ENCODE measurements at regions not wholly inside any gene's neighbourhood (a gene's known extent, or its start where the extent isn't known, plus 50 kb on each side); places are given as distances from the start of the nearest gene placed in this dataset.

DNA sequence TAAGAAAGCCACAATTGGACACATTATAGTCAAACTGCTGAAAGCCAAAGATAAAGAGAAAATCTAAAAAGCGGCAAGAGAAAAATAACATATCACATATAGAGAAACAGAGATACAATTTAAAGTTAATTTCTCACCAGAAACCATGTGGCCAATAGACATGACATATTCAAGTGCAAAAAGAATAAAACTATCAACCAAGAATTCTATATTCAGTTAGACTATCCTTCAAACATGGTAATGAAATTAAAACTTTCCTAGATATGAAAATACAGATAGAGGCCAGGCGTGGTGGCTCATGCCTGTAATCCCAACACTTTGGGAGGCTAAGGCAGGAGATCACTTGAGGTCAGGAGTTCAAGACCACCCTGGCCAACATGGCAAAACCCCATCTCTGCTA lies 129.1 kb upstream of the RNF32 start:
- TF ChIP-seq CREM (IDR thresholded peaks at IDR 0.05) (no peak), CREM (CRISPR knock-in tag; IDR thresholded peaks at IDR 0.05) (no peak), NCOA2 (CRISPR knock-in tag; IDR thresholded peaks at IDR 0.05) (no peak), MTA1 (CRISPR knock-in tag; IDR thresholded peaks at IDR 0.05; ENCODE audit: borderline replicate concordance) (no peak)
- TF ChIP-seq, protein P1, sequence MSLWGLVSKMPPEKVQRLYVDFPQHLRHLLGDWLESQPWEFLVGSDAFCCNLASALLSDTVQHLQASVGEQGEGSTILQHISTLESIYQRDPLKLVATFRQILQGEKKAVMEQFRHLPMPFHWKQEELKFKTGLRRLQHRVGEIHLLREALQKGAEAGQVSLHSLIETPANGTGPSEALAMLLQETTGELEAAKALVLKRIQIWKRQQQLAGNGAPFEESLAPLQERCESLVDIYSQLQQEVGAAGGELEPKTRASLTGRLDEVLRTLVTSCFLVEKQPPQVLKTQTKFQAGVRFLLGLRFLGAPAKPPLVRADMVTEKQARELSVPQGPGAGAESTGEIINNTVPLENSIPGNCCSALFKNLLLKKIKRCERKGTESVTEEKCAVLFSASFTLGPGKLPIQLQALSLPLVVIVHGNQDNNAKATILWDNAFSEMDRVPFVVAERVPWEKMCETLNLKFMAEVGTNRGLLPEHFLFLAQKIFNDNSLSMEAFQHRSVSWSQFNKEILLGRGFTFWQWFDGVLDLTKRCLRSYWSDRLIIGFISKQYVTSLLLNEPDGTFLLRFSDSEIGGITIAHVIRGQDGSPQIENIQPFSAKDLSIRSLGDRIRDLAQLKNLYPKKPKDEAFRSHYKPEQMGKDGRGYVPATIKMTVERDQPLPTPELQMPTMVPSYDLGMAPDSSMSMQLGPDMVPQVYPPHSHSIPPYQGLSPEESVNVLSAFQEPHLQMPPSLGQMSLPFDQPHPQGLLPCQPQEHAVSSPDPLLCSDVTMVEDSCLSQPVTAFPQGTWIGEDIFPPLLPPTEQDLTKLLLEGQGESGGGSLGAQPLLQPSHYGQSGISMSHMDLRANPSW (CRISPR knock-in tag; IDR thresholded peaks at IDR 0.05; ENCODE audit: borderline replicate concordance), result no peak
- TF ChIP-seq, protein P2, sequence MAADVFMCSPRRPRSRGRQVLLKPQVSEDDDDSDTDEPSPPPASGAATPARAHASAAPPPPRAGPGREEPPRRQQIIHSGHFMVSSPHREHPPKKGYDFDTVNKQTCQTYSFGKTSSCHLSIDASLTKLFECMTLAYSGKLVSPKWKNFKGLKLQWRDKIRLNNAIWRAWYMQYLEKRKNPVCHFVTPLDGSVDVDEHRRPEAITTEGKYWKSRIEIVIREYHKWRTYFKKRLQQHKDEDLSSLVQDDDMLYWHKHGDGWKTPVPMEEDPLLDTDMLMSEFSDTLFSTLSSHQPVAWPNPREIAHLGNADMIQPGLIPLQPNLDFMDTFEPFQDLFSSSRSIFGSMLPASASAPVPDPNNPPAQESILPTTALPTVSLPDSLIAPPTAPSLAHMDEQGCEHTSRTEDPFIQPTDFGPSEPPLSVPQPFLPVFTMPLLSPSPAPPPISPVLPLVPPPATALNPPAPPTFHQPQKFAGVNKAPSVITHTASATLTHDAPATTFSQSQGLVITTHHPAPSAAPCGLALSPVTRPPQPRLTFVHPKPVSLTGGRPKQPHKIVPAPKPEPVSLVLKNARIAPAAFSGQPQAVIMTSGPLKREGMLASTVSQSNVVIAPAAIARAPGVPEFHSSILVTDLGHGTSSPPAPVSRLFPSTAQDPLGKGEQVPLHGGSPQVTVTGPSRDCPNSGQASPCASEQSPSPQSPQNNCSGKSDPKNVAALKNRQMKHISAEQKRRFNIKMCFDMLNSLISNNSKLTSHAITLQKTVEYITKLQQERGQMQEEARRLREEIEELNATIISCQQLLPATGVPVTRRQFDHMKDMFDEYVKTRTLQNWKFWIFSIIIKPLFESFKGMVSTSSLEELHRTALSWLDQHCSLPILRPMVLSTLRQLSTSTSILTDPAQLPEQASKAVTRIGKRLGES (CRISPR knock-in tag; IDR thresholded peaks at IDR 0.05; ENCODE audit: borderline replicate concordance), result no peak

Measured in HepG2 (cell line).